Daoy (cell line): ENCODE measurements at regions not wholly inside any gene's neighbourhood (a gene's known extent, or its start where the extent isn't known, plus 50 kb on each side); places are given as distances from the start of the nearest gene placed in this dataset.

Source experiments
- DNase-seq: peaks from one replicate; pipeline ENCODE4 v3.0.0-alpha.2; 2015; ENCODE audit warnings: low read depth

- DNase-seq: no peak
Measured at GRCh38 chr2:194003911-194004310, 1653.1 kb upstream of the SLC39A10 start.

GRCh38 chr2:194002699-194003368 lies 1654.2 kb upstream of the SLC39A10 start:
- no peak for DNase-seq

GRCh38 chr2:193990868-193991267 lies 1666.2 kb upstream of the SLC39A10 start:
- DNase-seq: no peak

- DNase-seq: no peak
Measured at GRCh38 chr2:193989645-193990044, 1667.4 kb upstream of the SLC39A10 start.

GRCh38 chr2:193988784-193989183 lies 1668.2 kb upstream of the SLC39A10 start:
- DNase-seq: no peak

GRCh38 chr2:193985272-193985671 lies 1671.8 kb upstream of the SLC39A10 start:
- DNase-seq: no peak

- DNase-seq: no peak
Measured at GRCh38 chr2:193980599-193980998, 1676.4 kb upstream of the SLC39A10 start.

GRCh38 chr2:193973781-193974180 lies 1683.2 kb upstream of the SLC39A10 start:
- no peak for DNase-seq

GRCh38 chr2:193966590-193966989 lies 1690.4 kb upstream of the SLC39A10 start:
- peak; percentile 73 for DNase-seq

- no peak for DNase-seq
Measured at GRCh38 chr2:193965263-193965662, 1691.8 kb upstream of the SLC39A10 start.

GRCh38 chr2:193963472-193964119 lies 1693.4 kb upstream of the SLC39A10 start:
- DNase-seq: peak; percentile 23

GRCh38 chr2:193946806-193947205 lies 1710.2 kb upstream of the SLC39A10 start:
- no peak for DNase-seq

- DNase-seq: no peak
Measured at GRCh38 chr2:193943406-193943960, 1713.5 kb upstream of the SLC39A10 start.

GRCh38 chr2:193935114-193935513 lies 1721.9 kb upstream of the SLC39A10 start:
- no peak for DNase-seq

- no peak for DNase-seq
Measured at GRCh38 chr2:193929131-193929530, 1727.9 kb upstream of the SLC39A10 start.

GRCh38 chr2:193907561-193907960 lies 1712.8 kb upstream of the TMEFF2 start:
- no peak for DNase-seq

- no peak for DNase-seq
Measured at GRCh38 chr2:193900292-193900691, 1705.6 kb upstream of the TMEFF2 start.

GRCh38 chr2:193895226-193895625 lies 1700.5 kb upstream of the TMEFF2 start:
- no peak for DNase-seq

GRCh38 chr2:193894081-193894480 lies 1699.3 kb upstream of the TMEFF2 start:
- no peak for DNase-seq

- no peak for DNase-seq
Measured at GRCh38 chr2:193891023-193891422, 1696.3 kb upstream of the TMEFF2 start.

GRCh38 chr2:193885419-193885818 lies 1690.7 kb upstream of the TMEFF2 start:
- DNase-seq: no peak

GRCh38 chr2:193883820-193884219 lies 1689.1 kb upstream of the TMEFF2 start:
- DNase-seq: no peak

GRCh38 chr2:193876980-193877379 lies 1682.2 kb upstream of the TMEFF2 start:
- no peak for DNase-seq
